ENCODE measurements at regions not wholly inside any gene's neighbourhood (a gene's known extent, or its start where the extent isn't known, plus 50 kb on each side); places are given as distances from the start of the nearest gene placed in this dataset.

DNA sequence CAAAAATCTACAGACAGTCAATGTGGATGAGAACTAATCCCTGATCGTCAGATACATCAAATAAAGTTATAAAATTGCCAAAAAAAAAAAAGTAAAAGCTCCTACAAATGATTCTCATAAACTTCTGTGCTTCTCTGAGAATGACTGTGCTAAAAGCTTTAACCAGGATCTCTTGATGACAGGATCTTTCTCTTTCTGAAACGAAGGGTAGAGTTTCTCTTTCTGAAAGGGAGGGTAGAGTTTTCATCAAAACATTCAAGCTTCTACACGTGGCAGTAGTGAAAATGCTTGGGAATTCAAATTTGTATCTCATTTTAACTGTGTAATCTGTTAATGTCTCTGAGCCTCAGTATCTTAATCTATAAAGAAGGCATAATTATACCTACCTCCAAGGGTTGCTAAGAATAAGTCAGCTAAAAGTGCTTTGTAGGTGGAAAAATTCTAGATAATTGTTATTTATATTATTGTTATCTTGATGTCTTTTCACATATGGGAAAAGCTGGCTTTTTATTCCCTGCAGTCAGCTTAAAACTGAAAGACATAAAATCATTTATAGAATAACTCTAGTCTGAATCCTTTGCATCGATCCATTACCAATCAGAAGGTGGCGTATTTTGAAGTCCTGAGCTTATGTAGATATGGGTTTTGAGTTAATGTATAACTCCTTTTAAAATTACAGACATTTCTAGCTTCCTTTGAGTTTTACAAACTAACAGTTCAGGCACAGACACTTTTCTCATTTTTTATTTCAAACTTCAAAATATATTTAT lies 157.4 kb downstream of the DACT1 start:
- Histone ChIP-seq H4K20me1 (ENCODE audit: insufficient read depth) (no peaks in the 10 kb centered on the region), H3K36me3 (ENCODE audit: low read depth) (no peaks in the 10 kb centered on the region), H3K79me2 (ENCODE audit: low read depth) (no peaks in the 10 kb centered on the region), H3K4me2 (no peak overlapping the region), H3K9me2 (ENCODE audit: insufficient read depth) (no peaks in the 10 kb centered on the region), H3K4me1 (replicated peaks; ENCODE audit: insufficient read depth) (no peaks in the 10 kb centered on the region), H3K27ac (no peak overlapping the region), H2AFZ (no peak overlapping the region), H3K9me3 (ENCODE audit: insufficient read depth, low read depth) (no peaks in the 10 kb centered on the region), H3F3A (ENCODE audit: insufficient read depth, low read depth) (no peaks in the 10 kb centered on the region), H3K4me3 (no peak overlapping the region), H3K27me3 (ENCODE audit: insufficient read depth, low read depth) (peaks cover 32% of the 10 kb centered on the region; the same call in 1 of the 2 replicates)
- ChIA-PET CTCF (no interaction called here), POLR2A (ENCODE audit: unreplicated experiment) (no interaction called here)
- TF ChIP-seq, protein P1, sequence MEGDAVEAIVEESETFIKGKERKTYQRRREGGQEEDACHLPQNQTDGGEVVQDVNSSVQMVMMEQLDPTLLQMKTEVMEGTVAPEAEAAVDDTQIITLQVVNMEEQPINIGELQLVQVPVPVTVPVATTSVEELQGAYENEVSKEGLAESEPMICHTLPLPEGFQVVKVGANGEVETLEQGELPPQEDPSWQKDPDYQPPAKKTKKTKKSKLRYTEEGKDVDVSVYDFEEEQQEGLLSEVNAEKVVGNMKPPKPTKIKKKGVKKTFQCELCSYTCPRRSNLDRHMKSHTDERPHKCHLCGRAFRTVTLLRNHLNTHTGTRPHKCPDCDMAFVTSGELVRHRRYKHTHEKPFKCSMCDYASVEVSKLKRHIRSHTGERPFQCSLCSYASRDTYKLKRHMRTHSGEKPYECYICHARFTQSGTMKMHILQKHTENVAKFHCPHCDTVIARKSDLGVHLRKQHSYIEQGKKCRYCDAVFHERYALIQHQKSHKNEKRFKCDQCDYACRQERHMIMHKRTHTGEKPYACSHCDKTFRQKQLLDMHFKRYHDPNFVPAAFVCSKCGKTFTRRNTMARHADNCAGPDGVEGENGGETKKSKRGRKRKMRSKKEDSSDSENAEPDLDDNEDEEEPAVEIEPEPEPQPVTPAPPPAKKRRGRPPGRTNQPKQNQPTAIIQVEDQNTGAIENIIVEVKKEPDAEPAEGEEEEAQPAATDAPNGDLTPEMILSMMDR (conservative IDR thresholded peaks at IDR 0.05) = no peak
- TF ChIP-seq EZH2 (IDR thresholded peaks at IDR 0.05; ENCODE audit: low read depth) = no peak
- BruUV-seq (replicated peaks) = no TSS peak
- intact Hi-C loops (cut with micrococcal nuclease; ENCODE audit: unreplicated experiment) = no loop called here
- no peak for DNase-seq

DNA sequence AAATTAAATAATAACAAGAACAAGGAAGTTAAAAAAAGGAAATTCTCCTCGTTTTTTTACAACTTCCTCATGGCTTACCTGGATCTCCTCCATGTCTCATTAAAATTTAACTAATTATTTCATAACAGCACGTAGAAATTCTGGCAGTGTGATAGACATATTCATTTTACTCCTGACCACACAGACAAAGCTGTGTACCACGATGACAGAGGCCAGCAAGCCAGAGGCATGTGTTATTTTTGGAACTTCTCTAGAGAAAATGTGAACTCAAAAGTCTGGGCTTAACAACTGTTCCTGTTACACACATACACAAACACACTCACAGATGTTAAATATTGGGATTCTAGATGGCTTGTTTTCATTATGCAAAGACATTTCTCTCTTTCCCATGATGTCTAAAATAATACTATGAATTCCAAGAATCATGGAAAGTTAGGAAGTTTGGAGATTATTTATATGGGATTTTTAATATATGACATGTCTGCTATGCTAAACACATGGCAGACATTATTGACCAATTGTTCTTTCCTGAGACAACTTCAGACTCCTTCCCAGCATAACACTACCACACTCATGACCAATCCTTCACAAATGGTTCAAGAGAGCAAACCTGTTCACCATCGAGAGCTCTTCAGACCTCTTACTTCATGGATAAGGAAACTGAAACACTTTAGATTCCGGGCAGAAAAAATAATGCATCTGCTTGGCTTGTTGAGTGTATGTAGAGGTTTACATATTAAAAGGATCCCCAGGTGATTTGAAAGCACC lies 158.7 kb downstream of the DACT1 start:
- H3F3A ChIP-seq (ENCODE audit: insufficient read depth, low read depth) = no peaks in the 10 kb centered on the region
- H3K4me2 ChIP-seq = no peak overlapping the region
- no peaks in the 10 kb centered on the region for H3K9me2 ChIP-seq (ENCODE audit: insufficient read depth)
- peaks cover 23% of the 10 kb centered on the region; the same call in 1 of the 2 replicates for H3K27me3 ChIP-seq (ENCODE audit: insufficient read depth, low read depth)
- H3K27ac ChIP-seq = no peak overlapping the region
- no peaks in the 10 kb centered on the region for H3K36me3 ChIP-seq (ENCODE audit: low read depth)
- intact Hi-C loops (cut with micrococcal nuclease; ENCODE audit: unreplicated experiment) = no loop called here
- H3K4me3 ChIP-seq = no peak overlapping the region
- POLR2A ChIA-PET (ENCODE audit: unreplicated experiment) = no interaction called here
- H3K9me3 ChIP-seq (ENCODE audit: insufficient read depth, low read depth) = no peaks in the 10 kb centered on the region
- TF ChIP-seq, protein P1 (conservative IDR thresholded peaks at IDR 0.05) = no peak
- TF ChIP-seq EZH2 (IDR thresholded peaks at IDR 0.05; ENCODE audit: low read depth) = no peak
- CTCF ChIA-PET = no interaction called here
- BruUV-seq (replicated peaks) = no TSS peak
- H2AFZ ChIP-seq = no peak overlapping the region
- H4K20me1 ChIP-seq (ENCODE audit: insufficient read depth) = no peaks in the 10 kb centered on the region
- no peak for DNase-seq
- H3K4me1 ChIP-seq (replicated peaks; ENCODE audit: insufficient read depth) = no peaks in the 10 kb centered on the region
- no peaks in the 10 kb centered on the region for H3K79me2 ChIP-seq (ENCODE audit: low read depth)

DNA sequence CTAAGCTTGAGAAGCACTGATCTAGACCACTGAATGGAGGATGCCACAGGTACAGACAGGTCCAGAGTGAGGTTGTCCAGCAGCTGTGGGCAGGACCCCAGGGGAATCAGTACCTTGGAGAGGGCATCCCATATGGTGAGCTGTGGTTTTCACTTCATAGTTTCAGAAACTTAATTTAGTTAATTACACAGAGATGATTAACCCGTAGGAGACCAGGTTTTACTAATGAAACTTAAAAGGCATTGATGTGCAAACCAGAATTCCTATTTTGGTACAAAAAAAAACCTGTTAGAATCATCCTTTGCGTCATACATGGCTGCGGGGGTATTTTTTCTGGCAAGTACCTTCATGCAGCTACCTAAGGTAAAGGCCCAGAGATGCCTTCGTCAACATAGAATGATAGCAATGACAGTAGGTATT lies 159.3 kb downstream of the DACT1 start:
- BruUV-seq (replicated peaks) = no TSS peak
- TF ChIP-seq, protein P1 (conservative IDR thresholded peaks at IDR 0.05) = no peak
- no peak for TF ChIP-seq EZH2 (IDR thresholded peaks at IDR 0.05; ENCODE audit: low read depth)
- H3K79me2 ChIP-seq (ENCODE audit: low read depth) = no peaks in the 10 kb centered on the region
- intact Hi-C loops (cut with micrococcal nuclease; ENCODE audit: unreplicated experiment) = no loop called here
- H3K4me3 ChIP-seq = no peak overlapping the region
- no peak overlapping the region for H3K4me2 ChIP-seq
- no peak for DNase-seq
- ChIA-PET CTCF (no interaction called here), POLR2A (ENCODE audit: unreplicated experiment) (no interaction called here)
- no peaks in the 10 kb centered on the region for H4K20me1 ChIP-seq (ENCODE audit: insufficient read depth)
- no peak overlapping the region for H3K27ac ChIP-seq
- H3F3A ChIP-seq (ENCODE audit: insufficient read depth, low read depth) = no peaks in the 10 kb centered on the region
- H3K27me3 ChIP-seq (ENCODE audit: insufficient read depth, low read depth) = peaks cover 19% of the 10 kb centered on the region; the same call in 1 of the 2 replicates
- no peaks in the 10 kb centered on the region for H3K36me3 ChIP-seq (ENCODE audit: low read depth)
- no peaks in the 10 kb centered on the region for H3K9me3 ChIP-seq (ENCODE audit: insufficient read depth, low read depth)
- no peaks in the 10 kb centered on the region for H3K9me2 ChIP-seq (ENCODE audit: insufficient read depth)
- H3K4me1 ChIP-seq (replicated peaks; ENCODE audit: insufficient read depth) = no peaks in the 10 kb centered on the region
- H2AFZ ChIP-seq = no peak overlapping the region
